ENCODE measurements at regions not wholly inside any gene's neighbourhood (a gene's known extent, or its start where the extent isn't known, plus 50 kb on each side); places are given as distances from the start of the nearest gene placed in this dataset.

DNA sequence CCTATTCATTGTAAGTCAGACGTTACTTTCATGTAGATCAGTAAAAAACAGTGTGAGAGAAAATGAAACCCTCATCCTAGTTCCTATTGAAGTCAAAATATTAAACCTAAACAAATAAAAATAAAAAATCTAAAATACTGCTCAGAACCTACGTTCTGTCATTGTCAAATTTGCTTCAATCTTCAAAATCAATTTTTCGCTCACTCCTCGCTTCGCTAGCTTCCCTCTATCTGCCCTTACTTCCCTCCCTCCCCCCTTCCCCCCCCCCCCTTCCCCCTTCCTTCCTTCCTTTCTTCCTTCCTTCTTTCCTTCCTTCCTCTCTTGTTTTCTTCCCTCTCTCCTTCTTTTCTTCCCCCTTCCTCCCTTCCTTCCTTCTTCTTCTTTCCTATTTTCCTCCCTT is 310.9 kb upstream of the PDE3A start:
- TF ChIP-seq CTCF (IDR thresholded peaks at IDR 0.05) (no peak), POLR2A (IDR thresholded peaks at IDR 0.05) (no peak)
